Loucy (cell line): ENCODE measurements at regions not wholly inside any gene's neighbourhood (a gene's known extent, or its start where the extent isn't known, plus 50 kb on each side); places are given as distances from the start of the nearest gene placed in this dataset.

Source experiments
- H2AFZ ChIP-seq: fragments of 200-600 bp; sonication (generic); 2 replicates; pipeline ENCODE4 v1.6.0; 2016; ENCODE audit warnings: antibody characterized with exemption, mild to moderate bottlenecking, low read length, moderate library complexity
- H3F3A ChIP-seq: fragments of 200-600 bp; 2 replicates; pipeline ENCODE4 v1.6.0; 2016; ENCODE audit warnings: antibody characterized with exemption, low read depth, mild to moderate bottlenecking
- H3K27me3 ChIP-seq: fragments of 200-600 bp; sonication (generic); 2 replicates; pipeline ENCODE4 v1.6.1; 2014; ENCODE audit warnings: low read length, mild to moderate bottlenecking; ENCODE audit not compliant: insufficient read depth, poor library complexity, severe bottlenecking
- H3K36me3 ChIP-seq: fragments of 200-600 bp; sonication (generic); 2 replicates; pipeline ENCODE4 v1.6.1; 2016; ENCODE audit warnings: low read length; ENCODE audit not compliant: insufficient read depth
- H3K4me1 ChIP-seq: fragments of 200-600 bp; sonication (generic); 2 replicates; pipeline ENCODE4 v1.5.1; 2014; ENCODE audit warnings: low read length, mild to moderate bottlenecking; ENCODE audit not compliant: insufficient read depth, poor library complexity, severe bottlenecking
- H3K4me2 ChIP-seq: fragments of 200-600 bp; sonication (generic); 2 replicates; pipeline ENCODE4 v1.6.0; 2014; ENCODE audit warnings: antibody characterized with exemption, low read length, low read depth, mild to moderate bottlenecking; ENCODE audit not compliant: poor library complexity, severe bottlenecking
- H3K4me3 ChIP-seq: fragments of 200-600 bp; sonication (generic); 2 replicates; pipeline ENCODE4 v1.5.1; 2014; ENCODE audit warnings: low read length, mild to moderate bottlenecking, mixed read lengths; ENCODE audit not compliant: poor library complexity, severe bottlenecking
- H3K79me2 ChIP-seq: fragments of 200-600 bp; sonication (generic); 2 replicates; pipeline ENCODE4 v1.6.1; 2014; ENCODE audit warnings: low read length; ENCODE audit not compliant: insufficient read depth
- H3K9ac ChIP-seq: fragments of 200-600 bp; sonication (generic); 2 replicates; pipeline ENCODE4 v1.6.0; 2014; ENCODE audit warnings: mild to moderate bottlenecking, low read depth, low read length, moderate library complexity; ENCODE audit not compliant: poor library complexity, severe bottlenecking
- H3K9me2 ChIP-seq: fragments of 200-600 bp; sonication (generic); replicated peaks from 2 replicates; pipeline ENCODE4 v1.6.1; 2016; ENCODE audit warnings: low read depth, low read length, mixed read lengths
- H3K9me3 ChIP-seq: fragments of 200-600 bp; sonication (generic); 2 replicates; pipeline ENCODE4 v1.6.1; 2014; ENCODE audit warnings: mild to moderate bottlenecking, antibody characterized with exemption, low read length, low read depth; ENCODE audit not compliant: insufficient read depth
- H4K20me1 ChIP-seq: fragments of 200-600 bp; sonication (generic); 2 replicates; pipeline ENCODE4 v1.6.0; 2014; ENCODE audit warnings: antibody characterized with exemption, low read length, mild to moderate bottlenecking; ENCODE audit not compliant: insufficient read depth, poor library complexity, severe bottlenecking
- CTCF ChIP-seq: fragments of 200-600 bp; sonication (generic); conservative IDR thresholded peaks from 2 replicates; pipeline ENCODE4 v1.5.1; 2014; ENCODE audit warnings: mild to moderate bottlenecking, antibody characterized with exemption, low read length
- EZH2phosphoT487 ChIP-seq: fragments of 200-600 bp; IDR thresholded peaks from 2 replicates; pipeline ENCODE4 v1.6.1; 2018; ENCODE audit warnings: antibody characterized with exemption, mild to moderate bottlenecking, moderate library complexity, borderline replicate concordance

GRCh38 chr14:49992901-49993339, 100.0 kb downstream of the ARF6 start:
- Histone ChIP-seq H3K4me1 (peaks cover 3% of the 10 kb centered on the region), H3K27me3 (no peaks in the 10 kb centered on the region), H3K9me3 (no peaks in the 10 kb centered on the region), H3K4me2 (no peak overlapping the region), H3K36me3 (no peaks in the 10 kb centered on the region), H3K79me2 (no peaks in the 10 kb centered on the region), H3K9me2 (no peaks in the 10 kb centered on the region), H3F3A (no peaks in the 10 kb centered on the region), H3K4me3 (no peak overlapping the region), H3K9ac (no peak overlapping the region), H2AFZ (no peak overlapping the region), H4K20me1 (no peaks in the 10 kb centered on the region)
- no peak for TF ChIP-seq EZH2phosphoT487
- no peak for TF ChIP-seq CTCF

- no peaks in the 10 kb centered on the region for H3K79me2 ChIP-seq
- H3K36me3 ChIP-seq: no peaks in the 10 kb centered on the region
- H3K9ac ChIP-seq: no peak overlapping the region
- no peak overlapping the region for H2AFZ ChIP-seq
- no peaks in the 10 kb centered on the region for H3F3A ChIP-seq
- H3K4me1 ChIP-seq: peaks cover 8% of the 10 kb centered on the region
- H3K9me3 ChIP-seq: no peaks in the 10 kb centered on the region
- no peaks in the 10 kb centered on the region for H3K9me2 ChIP-seq
- H3K4me2 ChIP-seq: no peak overlapping the region
- H3K27me3 ChIP-seq: no peaks in the 10 kb centered on the region
- no peak for TF ChIP-seq CTCF
- TF ChIP-seq EZH2phosphoT487: no peak
- H3K4me3 ChIP-seq: no peak overlapping the region
- no peaks in the 10 kb centered on the region for H4K20me1 ChIP-seq
Measured at GRCh38 chr14:49993565-49993964, 100.7 kb downstream of the ARF6 start.

DNA sequence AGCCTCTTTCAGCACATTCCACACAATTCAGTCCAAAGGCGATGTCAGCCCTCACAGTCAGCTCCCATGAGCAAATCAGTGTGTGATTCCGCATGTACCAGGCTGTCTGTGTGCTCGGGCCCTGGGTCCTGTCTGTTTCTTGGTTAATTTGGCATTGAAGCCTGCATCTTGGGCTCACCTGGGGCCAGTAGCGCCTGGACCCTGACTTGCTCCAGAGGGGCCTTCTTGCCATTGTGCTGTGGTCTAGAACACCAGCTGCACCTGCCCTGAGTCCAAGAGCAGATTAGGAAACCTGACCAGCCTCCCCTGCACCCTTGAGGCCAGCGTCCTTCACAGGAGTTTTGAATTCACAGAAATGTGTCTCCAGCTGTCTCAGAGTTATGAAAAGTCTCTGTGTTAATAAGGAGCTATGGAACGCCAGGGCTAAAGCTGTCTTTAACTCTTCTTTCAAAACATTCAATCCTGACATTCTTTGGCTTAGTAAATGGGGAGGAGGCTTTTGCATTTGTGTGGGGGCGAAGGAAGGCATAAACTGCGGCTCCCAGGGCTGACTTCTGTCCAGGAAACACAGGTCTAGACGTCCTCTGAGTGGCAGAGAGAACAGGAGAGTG, 102.2 kb downstream of the ARF6 start:
- no peaks in the 10 kb centered on the region for H4K20me1 ChIP-seq
- no peak overlapping the region for H3K4me3 ChIP-seq
- no peaks in the 10 kb centered on the region for H3K36me3 ChIP-seq
- H3K79me2 ChIP-seq: no peaks in the 10 kb centered on the region
- H3F3A ChIP-seq: peaks cover 10% of the 10 kb centered on the region
- H3K27me3 ChIP-seq: no peaks in the 10 kb centered on the region
- no peaks in the 10 kb centered on the region for H3K9me2 ChIP-seq
- peaks cover 20% of the 10 kb centered on the region for H3K4me1 ChIP-seq
- H3K9me3 ChIP-seq: no peaks in the 10 kb centered on the region
- no peak overlapping the region for H2AFZ ChIP-seq
- no peak overlapping the region for H3K4me2 ChIP-seq
- H3K9ac ChIP-seq: no peak overlapping the region
- no peak for TF ChIP-seq CTCF
- no peak for TF ChIP-seq EZH2phosphoT487
